ENCODE measurements at regions not wholly inside any gene's neighbourhood (a gene's known extent, or its start where the extent isn't known, plus 50 kb on each side); places are given as distances from the start of the nearest gene placed in this dataset.

- Mint-ChIP-seq H3K4me3 (no peak overlapping the region), H3K36me3 (no peaks in the 10 kb centered on the region), H3K27ac (no peak overlapping the region), H3K9me3 (ENCODE audit: low read depth) (peaks cover 11% of the 10 kb centered on the region), H3K27me3 (no peaks in the 10 kb centered on the region), H3K4me1 (no peaks in the 10 kb centered on the region)
- CTCF ChIA-PET, result no interaction called here
- DNase-seq, result no peak
- ATAC-seq, result no peak
Measured at GRCh38 chr11:98180511-98180910, 840.2 kb upstream of the CNTN5 start.

- ATAC-seq (no peak), DNase-seq (no peak)
- CTCF ChIA-PET, result no interaction called here
- peaks cover 7% of the 10 kb centered on the region for H3K9me3 Mint-ChIP-seq (ENCODE audit: low read depth)
- no peaks in the 10 kb centered on the region for H3K27me3 Mint-ChIP-seq
- no peak overlapping the region for H3K27ac Mint-ChIP-seq
- H3K4me1 Mint-ChIP-seq, result no peaks in the 10 kb centered on the region
- H3K36me3 Mint-ChIP-seq, result no peaks in the 10 kb centered on the region
- H3K4me3 Mint-ChIP-seq, result no peak overlapping the region
Measured at GRCh38 chr11:98180921-98181320, 839.8 kb upstream of the CNTN5 start.

- CTCF ChIA-PET, result no interaction called here
- Mint-ChIP-seq H3K36me3 (no peaks in the 10 kb centered on the region), H3K27ac (no peak overlapping the region), H3K4me1 (no peaks in the 10 kb centered on the region), H3K27me3 (no peaks in the 10 kb centered on the region), H3K4me3 (no peak overlapping the region), H3K9me3 (ENCODE audit: low read depth) (peaks cover 8% of the 10 kb centered on the region)
- DNase-seq (no peak), ATAC-seq (no peak)
Measured at GRCh38 chr11:98183034-98183433, 837.7 kb upstream of the CNTN5 start.

GRCh38 chr11:98185245-98185644, 835.5 kb upstream of the CNTN5 start:
- no peaks in the 10 kb centered on the region for H3K36me3 Mint-ChIP-seq
- CTCF ChIA-PET, result no interaction called here
- H3K9me3 Mint-ChIP-seq (ENCODE audit: low read depth), result peaks cover 5% of the 10 kb centered on the region
- DNase-seq (no peak), ATAC-seq (no peak)
- no peaks in the 10 kb centered on the region for H3K4me1 Mint-ChIP-seq
- no peak overlapping the region for H3K4me3 Mint-ChIP-seq
- no peak overlapping the region for H3K27ac Mint-ChIP-seq
- H3K27me3 Mint-ChIP-seq, result no peaks in the 10 kb centered on the region

- Mint-ChIP-seq H3K4me3 (no peak overlapping the region), H3K27me3 (no peaks in the 10 kb centered on the region), H3K27ac (no peak overlapping the region), H3K36me3 (no peaks in the 10 kb centered on the region), H3K9me3 (ENCODE audit: low read depth) (peaks cover 4% of the 10 kb centered on the region), H3K4me1 (no peaks in the 10 kb centered on the region)
- CTCF ChIA-PET, result no interaction called here
- DNase-seq, result no peak
- ATAC-seq, result no peak
Measured at GRCh38 chr11:98194611-98195010, 826.1 kb upstream of the CNTN5 start.

GRCh38 chr11:98195300-98195699, 825.4 kb upstream of the CNTN5 start:
- H3K9me3 Mint-ChIP-seq (ENCODE audit: low read depth), result peaks cover 4% of the 10 kb centered on the region
- no peak overlapping the region for H3K27ac Mint-ChIP-seq

GRCh38 chr11:98207086-98207485, 813.7 kb upstream of the CNTN5 start:
- DNase-seq (no peak), ATAC-seq (no peak)
- Mint-ChIP-seq H3K27me3 (no peaks in the 10 kb centered on the region), H3K27ac (no peak overlapping the region), H3K4me1 (no peaks in the 10 kb centered on the region), H3K4me3 (no peak overlapping the region), H3K36me3 (no peaks in the 10 kb centered on the region), H3K9me3 (ENCODE audit: low read depth) (peaks cover 14% of the 10 kb centered on the region)
- CTCF ChIA-PET, result no interaction called here

More at GRCh38 chr11:98195300-98195699, 825.4 kb upstream of the CNTN5 start:
- Mint-ChIP-seq H3K4me1 (no peaks in the 10 kb centered on the region), H3K27me3 (no peaks in the 10 kb centered on the region), H3K36me3 (no peaks in the 10 kb centered on the region), H3K4me3 (no peak overlapping the region)
- ATAC-seq (no peak), DNase-seq (no peak)
- CTCF ChIA-PET, result no interaction called here

GRCh38 chr11:98227278-98227677, 793.5 kb upstream of the CNTN5 start:
- CTCF ChIA-PET, result no interaction called here
- DNase-seq (no peak), ATAC-seq (no peak)
- Mint-ChIP-seq H3K9me3 (ENCODE audit: low read depth) (no peaks in the 10 kb centered on the region), H3K27ac (no peak overlapping the region), H3K4me3 (no peak overlapping the region), H3K27me3 (no peaks in the 10 kb centered on the region), H3K36me3 (no peaks in the 10 kb centered on the region), H3K4me1 (no peaks in the 10 kb centered on the region)

GRCh38 chr11:98230678-98231077, 790.1 kb upstream of the CNTN5 start:
- H3K27ac Mint-ChIP-seq, result no peak overlapping the region
- no peaks in the 10 kb centered on the region for H3K4me1 Mint-ChIP-seq
- DNase-seq (no peak), ATAC-seq (no peak)
- H3K9me3 Mint-ChIP-seq (ENCODE audit: low read depth), result peaks cover 3% of the 10 kb centered on the region
- H3K27me3 Mint-ChIP-seq, result no peaks in the 10 kb centered on the region
- no peaks in the 10 kb centered on the region for H3K36me3 Mint-ChIP-seq
- CTCF ChIA-PET, result no interaction called here
- H3K4me3 Mint-ChIP-seq, result no peak overlapping the region

- peaks cover 5% of the 10 kb centered on the region for H3K9me3 Mint-ChIP-seq (ENCODE audit: low read depth)
- ATAC-seq (no peak), DNase-seq (no peak)
- H3K4me3 Mint-ChIP-seq, result no peak overlapping the region
- H3K27ac Mint-ChIP-seq, result no peak overlapping the region
- H3K4me1 Mint-ChIP-seq, result no peaks in the 10 kb centered on the region
- H3K36me3 Mint-ChIP-seq, result no peaks in the 10 kb centered on the region
- CTCF ChIA-PET, result no interaction called here
- H3K27me3 Mint-ChIP-seq, result no peaks in the 10 kb centered on the region
Measured at GRCh38 chr11:98234698-98235097, 786.1 kb upstream of the CNTN5 start.

GRCh38 chr11:98243897-98244296, 776.9 kb upstream of the CNTN5 start:
- Mint-ChIP-seq H3K36me3 (no peaks in the 10 kb centered on the region), H3K4me3 (no peak overlapping the region), H3K9me3 (ENCODE audit: low read depth) (peaks cover 15% of the 10 kb centered on the region), H3K27me3 (no peaks in the 10 kb centered on the region), H3K4me1 (no peaks in the 10 kb centered on the region), H3K27ac (no peak overlapping the region)
- DNase-seq, result no peak
- CTCF ChIA-PET, result no interaction called here
- no peak for ATAC-seq

GRCh38 chr11:98260983-98261382, 759.8 kb upstream of the CNTN5 start:
- CTCF ChIA-PET, result no interaction called here
- Mint-ChIP-seq H3K4me1 (no peaks in the 10 kb centered on the region), H3K36me3 (no peaks in the 10 kb centered on the region), H3K27ac (no peak overlapping the region), H3K9me3 (ENCODE audit: low read depth) (peaks cover 22% of the 10 kb centered on the region), H3K4me3 (no peak overlapping the region), H3K27me3 (no peaks in the 10 kb centered on the region)
- ATAC-seq, result no peak
- no peak for DNase-seq

- CTCF ChIA-PET, result no interaction called here
- H3K4me1 Mint-ChIP-seq, result no peaks in the 10 kb centered on the region
- DNase-seq (no peak), ATAC-seq (no peak)
- H3K4me3 Mint-ChIP-seq, result no peak overlapping the region
- H3K9me3 Mint-ChIP-seq (ENCODE audit: low read depth), result peaks cover 7% of the 10 kb centered on the region
- no peaks in the 10 kb centered on the region for H3K27me3 Mint-ChIP-seq
- no peak overlapping the region for H3K27ac Mint-ChIP-seq
- no peaks in the 10 kb centered on the region for H3K36me3 Mint-ChIP-seq
Measured at GRCh38 chr11:98277251-98277912, 743.4 kb upstream of the CNTN5 start.

- CTCF ChIA-PET, result no interaction called here
- Mint-ChIP-seq H3K27ac (no peak overlapping the region), H3K9me3 (ENCODE audit: low read depth) (peaks cover 15% of the 10 kb centered on the region), H3K36me3 (no peaks in the 10 kb centered on the region), H3K4me1 (no peaks in the 10 kb centered on the region), H3K27me3 (no peaks in the 10 kb centered on the region), H3K4me3 (no peak overlapping the region)
- ATAC-seq, result no peak
- no peak for DNase-seq
Measured at GRCh38 chr11:98289617-98290263, 731.0 kb upstream of the CNTN5 start.

Data from activated CD8-positive, alpha-beta memory T cell treated with anti-CD3 and anti-CD28 coated beads, Interleukin-2, amount 10 ng/mL, durations not matched to agents 7 days and 5 days (primary cell).